ENCODE measurements at regions not wholly inside any gene's neighbourhood (a gene's known extent, or its start where the extent isn't known, plus 50 kb on each side); places are given as distances from the start of the nearest gene placed in this dataset.

- no peak overlapping the region for H3K27ac ChIP-seq (ENCODE audit: low read depth, low read length)
- peaks cover 3% of the 10 kb centered on the region for H3K27me3 ChIP-seq (ENCODE audit: control insufficient read depth, insufficient read depth, low read length)
- 25% methylated on average over 10 of the region's 16 CpGs for WGBS (ENCODE audit: insufficient coverage)
Measured at GRCh38 chr22:27670701-27671412, 130.7 kb downstream of the MN1 start.

GRCh38 chr22:27671413-27671935, 130.1 kb downstream of the MN1 start:
- Histone ChIP-seq H3K27ac (ENCODE audit: low read depth, low read length) (no peak overlapping the region), H3K9me3 (ENCODE audit: control insufficient read depth, insufficient read depth, low read length) (no peaks in the 10 kb centered on the region), H3K27me3 (ENCODE audit: control insufficient read depth, insufficient read depth, low read length) (peaks cover 5% of the 10 kb centered on the region), H3K36me3 (ENCODE audit: control insufficient read depth, insufficient read depth, low read length) (no peaks in the 10 kb centered on the region), H3K4me1 (ENCODE audit: control insufficient read depth, insufficient read depth, low read length) (peaks cover 39% of the 10 kb centered on the region), H3K4me3 (ENCODE audit: low read depth, low read length) (no peak overlapping the region)
- WGBS (ENCODE audit: insufficient coverage) = 87% methylated on average over 2 of the region's 3 CpGs
- DNase-seq (ENCODE audit: low read depth in 4 of 6, low spot score in 6 of 6) = no peak

More at GRCh38 chr22:27670701-27671412, 130.7 kb downstream of the MN1 start:
- no peaks in the 10 kb centered on the region for H3K36me3 ChIP-seq (ENCODE audit: control insufficient read depth, insufficient read depth, low read length)
- H3K4me1 ChIP-seq (ENCODE audit: control insufficient read depth, insufficient read depth, low read length) = peaks cover 39% of the 10 kb centered on the region
- DNase-seq (ENCODE audit: low read depth in 4 of 6, low spot score in 6 of 6) = peak in 2 of 6 donors; percentile 64 to 67
- H3K4me3 ChIP-seq (ENCODE audit: low read depth, low read length) = no peak overlapping the region
- no peaks in the 10 kb centered on the region for H3K9me3 ChIP-seq (ENCODE audit: control insufficient read depth, insufficient read depth, low read length)

GRCh38 chr22:27672721-27673418, 128.7 kb downstream of the MN1 start:
- H3K27me3 ChIP-seq (ENCODE audit: control insufficient read depth, insufficient read depth, low read length) = peaks cover 15% of the 10 kb centered on the region
- no peak overlapping the region for H3K4me3 ChIP-seq (ENCODE audit: low read depth, low read length)
- no peaks in the 10 kb centered on the region for H3K9me3 ChIP-seq (ENCODE audit: control insufficient read depth, insufficient read depth, low read length)
- DNase-seq (ENCODE audit: low read depth in 4 of 6, low spot score in 6 of 6) = no peak
- WGBS (ENCODE audit: insufficient coverage) = 87% methylated on average over 9 of the region's 9 CpGs
- H3K4me1 ChIP-seq (ENCODE audit: control insufficient read depth, insufficient read depth, low read length) = peaks cover 29% of the 10 kb centered on the region
- no peak overlapping the region for H3K27ac ChIP-seq (ENCODE audit: low read depth, low read length)
- H3K36me3 ChIP-seq (ENCODE audit: control insufficient read depth, insufficient read depth, low read length) = no peaks in the 10 kb centered on the region

GRCh38 chr22:27673839-27674238, 127.7 kb downstream of the MN1 start:
- H3K4me3 ChIP-seq (ENCODE audit: low read depth, low read length) = no peak overlapping the region
- peak in 2 of 6 donors; percentile 14 to 53 for DNase-seq (ENCODE audit: low read depth in 4 of 6, low spot score in 6 of 6)

GRCh38 chr22:27674261-27674923, 127.2 kb downstream of the MN1 start:
- no peak overlapping the region for H3K27ac ChIP-seq (ENCODE audit: low read depth, low read length)
- H3K27me3 ChIP-seq (ENCODE audit: control insufficient read depth, insufficient read depth, low read length) = peaks cover 18% of the 10 kb centered on the region
- H3K4me3 ChIP-seq (ENCODE audit: low read depth, low read length) = no peak overlapping the region
- 73% methylated on average over 2 of the region's 4 CpGs for WGBS (ENCODE audit: insufficient coverage)
- no peak for DNase-seq (ENCODE audit: low read depth in 4 of 6, low spot score in 6 of 6)
- no peaks in the 10 kb centered on the region for H3K9me3 ChIP-seq (ENCODE audit: control insufficient read depth, insufficient read depth, low read length)
- no peaks in the 10 kb centered on the region for H3K36me3 ChIP-seq (ENCODE audit: control insufficient read depth, insufficient read depth, low read length)
- H3K4me1 ChIP-seq (ENCODE audit: control insufficient read depth, insufficient read depth, low read length) = peaks cover 28% of the 10 kb centered on the region

More at GRCh38 chr22:27673839-27674238, 127.7 kb downstream of the MN1 start:
- 14% methylated on average over 15 of the region's 15 CpGs for WGBS (ENCODE audit: insufficient coverage)
- no peak overlapping the region for H3K27ac ChIP-seq (ENCODE audit: low read depth, low read length)
- H3K27me3 ChIP-seq (ENCODE audit: control insufficient read depth, insufficient read depth, low read length) = peaks cover 18% of the 10 kb centered on the region
- H3K36me3 ChIP-seq (ENCODE audit: control insufficient read depth, insufficient read depth, low read length) = no peaks in the 10 kb centered on the region
- peaks cover 29% of the 10 kb centered on the region for H3K4me1 ChIP-seq (ENCODE audit: control insufficient read depth, insufficient read depth, low read length)
- H3K9me3 ChIP-seq (ENCODE audit: control insufficient read depth, insufficient read depth, low read length) = no peaks in the 10 kb centered on the region

- WGBS (ENCODE audit: insufficient coverage) = 82% methylated on average over 2 of the region's 4 CpGs
- no peaks in the 10 kb centered on the region for H3K36me3 ChIP-seq (ENCODE audit: control insufficient read depth, insufficient read depth, low read length)
- H3K27me3 ChIP-seq (ENCODE audit: control insufficient read depth, insufficient read depth, low read length) = peaks cover 18% of the 10 kb centered on the region
- H3K27ac ChIP-seq (ENCODE audit: low read depth, low read length) = no peak overlapping the region
- DNase-seq (ENCODE audit: low read depth in 4 of 6, low spot score in 6 of 6) = no peak
- H3K4me3 ChIP-seq (ENCODE audit: low read depth, low read length) = no peak overlapping the region
- H3K4me1 ChIP-seq (ENCODE audit: control insufficient read depth, insufficient read depth, low read length) = peaks cover 11% of the 10 kb centered on the region
- H3K9me3 ChIP-seq (ENCODE audit: control insufficient read depth, insufficient read depth, low read length) = no peaks in the 10 kb centered on the region
Measured at GRCh38 chr22:27676545-27677213, 124.9 kb downstream of the MN1 start.

GRCh38 chr22:27677905-27678458, 123.6 kb downstream of the MN1 start:
- WGBS (ENCODE audit: insufficient coverage) = 64% methylated on average over 26 of the region's 27 CpGs
- no peak overlapping the region for H3K4me3 ChIP-seq (ENCODE audit: low read depth, low read length)
- no peaks in the 10 kb centered on the region for H3K36me3 ChIP-seq (ENCODE audit: control insufficient read depth, insufficient read depth, low read length)
- H3K9me3 ChIP-seq (ENCODE audit: control insufficient read depth, insufficient read depth, low read length) = no peaks in the 10 kb centered on the region
- DNase-seq (ENCODE audit: low read depth in 4 of 6, low spot score in 6 of 6) = peak in 1 of 6 donors; percentile 61
- peaks cover 11% of the 10 kb centered on the region for H3K4me1 ChIP-seq (ENCODE audit: control insufficient read depth, insufficient read depth, low read length)
- peaks cover 18% of the 10 kb centered on the region for H3K27me3 ChIP-seq (ENCODE audit: control insufficient read depth, insufficient read depth, low read length)
- no peak overlapping the region for H3K27ac ChIP-seq (ENCODE audit: low read depth, low read length)

GRCh38 chr22:27679176-27679575, 122.4 kb downstream of the MN1 start:
- H3K27me3 ChIP-seq (ENCODE audit: control insufficient read depth, insufficient read depth, low read length) = peaks cover 18% of the 10 kb centered on the region
- no peaks in the 10 kb centered on the region for H3K36me3 ChIP-seq (ENCODE audit: control insufficient read depth, insufficient read depth, low read length)
- WGBS (ENCODE audit: insufficient coverage) = 53% methylated on average over 5 of the region's 5 CpGs
- H3K27ac ChIP-seq (ENCODE audit: low read depth, low read length) = no peak overlapping the region
- no peaks in the 10 kb centered on the region for H3K9me3 ChIP-seq (ENCODE audit: control insufficient read depth, insufficient read depth, low read length)
- no peak overlapping the region for H3K4me3 ChIP-seq (ENCODE audit: low read depth, low read length)
- DNase-seq (ENCODE audit: low read depth in 4 of 6, low spot score in 6 of 6) = no peak
- peaks cover 4% of the 10 kb centered on the region for H3K4me1 ChIP-seq (ENCODE audit: control insufficient read depth, insufficient read depth, low read length)

All from spinal cord (tissue), 9 donors.